Inflammatory macrophage treated with lipopolysaccharide for 1 hour (primary cell): ENCODE measurements at regions not wholly inside any gene's neighbourhood (a gene's known extent, or its start where the extent isn't known, plus 50 kb on each side); places are given as distances from the start of the nearest gene placed in this dataset.
"Not testable (repeated sequence)": the region's sequence is repeated elsewhere in the genome, so short reads cannot be mapped to it uniquely, and the experiment has no call there.

Source experiments
- DNase-seq, 2 donors: peaks; one replicate each; pipeline ENCODE4 v3.0.0-alpha.2; 2020 to 2022

GRCh38 chr3:168975576-168975975, 687.9 kb downstream of the MECOM start:
- DNase-seq, result no peak

GRCh38 chr3:168974617-168975403, 688.7 kb downstream of the MECOM start:
- no peak for DNase-seq

DNA sequence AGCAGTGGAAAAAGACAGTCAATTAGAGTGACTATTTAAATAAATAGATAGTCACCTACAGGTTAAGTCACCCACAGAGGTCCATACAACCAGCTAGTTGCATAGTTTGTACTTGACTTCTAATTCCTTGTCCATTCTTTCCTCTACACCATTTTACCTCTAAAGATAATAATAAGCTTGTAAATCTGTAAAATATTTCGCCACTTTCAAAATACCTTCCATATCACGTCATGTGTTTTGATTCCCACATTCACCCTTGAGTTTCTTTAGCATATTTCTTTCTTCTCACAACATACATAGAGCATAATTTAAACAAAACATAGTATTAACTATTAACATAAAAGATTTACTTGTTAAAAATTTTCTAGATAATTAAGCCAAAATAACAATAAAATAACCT, 689.6 kb downstream of the MECOM start:
- no peak for DNase-seq

DNA sequence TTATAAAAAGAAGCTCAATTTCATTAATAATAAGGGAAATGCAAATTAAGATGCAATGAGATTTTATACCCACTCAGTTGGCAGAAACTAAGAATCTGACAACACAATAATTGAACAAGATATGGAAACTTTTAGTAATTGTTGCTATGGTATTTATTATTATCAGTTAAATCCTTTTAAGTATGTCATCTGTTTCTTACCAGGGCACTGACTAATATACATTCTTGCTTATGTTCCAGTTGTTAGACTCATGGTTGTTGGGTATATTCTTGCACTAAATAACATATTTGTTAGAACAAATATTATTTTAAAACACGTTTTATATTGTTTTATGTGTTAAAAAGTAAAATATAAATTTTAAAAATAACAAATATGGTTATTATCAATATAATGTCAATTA, 690.3 kb downstream of the MECOM start:
- DNase-seq, result no peak

GRCh38 chr3:168968609-168969008, 694.9 kb downstream of the MECOM start:
- no peak for DNase-seq

DNA sequence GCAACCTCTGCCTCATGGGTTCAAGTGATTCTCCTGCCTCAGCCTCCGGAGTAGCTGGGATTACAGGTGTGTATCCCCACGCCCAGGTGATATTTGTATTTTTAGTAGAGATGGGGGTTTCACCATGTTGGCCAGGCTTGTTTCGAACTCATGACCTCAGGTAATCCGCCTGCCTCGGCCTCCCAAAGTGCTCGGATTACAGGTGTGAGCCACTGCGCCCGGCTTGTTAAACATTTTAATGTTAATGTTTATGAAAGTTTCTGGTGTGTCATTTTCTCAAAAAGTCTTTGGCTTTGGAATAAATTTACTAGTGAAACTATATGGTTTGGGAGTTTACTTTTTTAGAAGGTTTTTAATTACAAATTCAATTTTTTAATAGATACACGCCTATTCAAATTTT, 698.8 kb downstream of the MECOM start:
- no peak for DNase-seq

- DNase-seq, result no peak
These were observed 702.2 kb downstream of the MECOM start for GRCh38 chr3:168961271-168961670.

DNA sequence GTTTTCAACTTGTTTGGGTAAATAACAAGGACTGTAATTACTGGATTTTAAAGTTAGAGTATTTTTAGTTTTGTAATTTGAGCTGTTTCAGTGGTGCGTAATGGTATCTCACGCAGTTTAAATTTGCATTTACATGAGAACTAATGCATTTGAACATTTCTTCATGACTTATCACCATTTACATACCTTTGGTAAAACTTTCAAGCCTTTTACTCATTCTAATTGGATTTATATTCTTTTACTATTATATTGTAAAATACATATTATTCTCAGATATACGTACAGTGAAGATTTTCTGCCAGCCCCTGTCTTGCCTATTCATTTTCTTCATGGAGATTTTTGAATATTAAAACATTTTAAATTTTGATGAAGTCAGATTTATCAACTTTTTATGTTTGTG, 703.8 kb downstream of the MECOM start:
- DNase-seq, result no peak

DNA sequence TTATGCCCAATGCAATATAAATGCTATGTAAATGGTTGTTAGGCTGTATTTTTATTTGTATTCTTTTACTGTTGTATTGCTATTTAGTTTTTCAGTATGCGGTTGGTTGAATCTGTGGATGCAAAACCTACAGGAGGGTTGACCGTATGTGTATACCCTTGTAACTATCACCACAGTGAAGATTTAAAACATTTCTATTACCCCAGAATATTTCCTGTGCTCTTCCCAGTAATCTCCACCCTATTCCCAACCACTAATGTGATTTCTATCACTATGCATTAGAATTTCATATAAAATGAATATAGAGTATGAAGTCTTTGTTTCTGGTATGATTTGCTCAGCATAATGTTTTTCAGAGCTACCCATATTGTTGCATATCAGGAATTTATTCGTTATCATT, 705.0 kb downstream of the MECOM start:
- DNase-seq, result no peak

- no peak for DNase-seq
These were observed 707.4 kb downstream of the MECOM start for GRCh38 chr3:168956076-168956475.

DNA sequence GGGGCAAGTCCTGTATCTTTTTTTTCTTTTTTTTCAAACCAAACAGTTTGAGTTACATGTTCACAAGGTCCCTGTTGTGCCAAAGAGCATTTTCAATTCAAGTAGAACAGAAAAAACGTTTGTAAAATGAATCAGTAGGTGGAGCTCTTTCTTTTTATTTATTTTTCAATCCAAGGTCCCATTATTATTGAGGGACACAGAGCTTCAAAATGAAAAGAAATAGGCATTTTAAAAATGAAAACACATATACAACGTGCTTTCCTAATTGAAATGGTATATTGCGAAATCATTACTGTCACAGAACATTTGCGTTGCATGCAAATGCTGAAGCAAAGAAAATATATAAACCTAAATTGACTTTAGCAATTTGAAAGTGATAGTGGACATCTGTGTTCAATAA, 711.0 kb downstream of the MECOM start:
- DNase-seq, result no peak

DNA sequence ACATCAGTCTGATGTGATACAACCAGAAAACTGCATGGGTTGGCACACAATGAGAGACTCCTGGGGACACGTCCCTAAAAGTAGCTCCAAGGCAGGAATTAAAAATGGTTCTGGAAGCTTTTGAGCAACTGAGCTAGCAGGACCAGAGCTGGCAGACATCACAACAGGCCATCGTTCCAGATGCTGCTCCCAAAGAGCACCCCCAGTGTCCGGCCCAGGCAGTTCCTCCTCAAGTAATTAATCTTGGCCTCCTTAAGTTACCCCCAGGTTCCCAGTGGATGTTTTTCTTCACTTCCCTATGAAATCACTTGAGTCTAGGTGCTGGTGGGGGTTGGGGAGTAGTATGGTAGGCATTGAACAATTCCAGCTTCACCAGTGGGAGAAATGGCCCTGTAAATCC, 711.6 kb downstream of the MECOM start:
- no peak for DNase-seq

DNA sequence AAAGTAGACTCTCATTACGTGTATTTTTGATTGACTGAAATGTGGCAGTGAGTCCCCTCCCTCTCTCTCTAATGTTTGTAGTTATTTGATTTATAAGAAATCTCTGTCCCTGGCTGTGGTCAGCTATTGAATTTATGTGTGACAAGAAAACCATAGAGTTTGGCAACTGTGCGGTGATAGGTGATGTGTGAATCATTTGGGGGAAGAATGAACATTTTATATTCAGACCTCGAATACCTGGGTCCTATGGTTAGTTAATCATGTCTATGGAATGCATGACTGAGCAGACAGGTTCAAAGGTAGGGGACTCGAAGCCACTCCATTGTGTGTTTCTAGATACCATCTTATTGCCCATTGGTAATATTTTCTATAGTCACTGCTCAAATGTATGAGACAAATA, 712.1 kb downstream of the MECOM start:
- no peak for DNase-seq

DNA sequence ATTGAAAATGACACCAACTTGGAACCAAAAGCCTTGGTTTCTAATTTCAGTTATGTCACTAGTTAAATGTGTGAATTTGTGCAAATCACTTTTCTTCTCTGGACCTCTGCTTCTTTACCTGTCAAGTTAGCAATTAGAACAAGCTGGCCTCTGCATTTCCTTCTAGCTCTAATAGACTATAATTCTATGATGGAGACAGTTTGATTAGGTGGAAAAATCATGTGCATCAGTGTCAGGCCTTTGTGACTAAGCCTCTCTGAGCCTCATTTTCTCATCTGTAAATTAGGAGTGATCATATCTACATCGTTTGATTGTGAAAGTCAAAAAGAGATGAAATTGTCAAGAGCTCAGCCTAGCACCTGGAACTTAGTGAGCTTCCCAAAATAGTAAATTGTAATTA, 712.9 kb downstream of the MECOM start:
- DNase-seq, result no peak

DNA sequence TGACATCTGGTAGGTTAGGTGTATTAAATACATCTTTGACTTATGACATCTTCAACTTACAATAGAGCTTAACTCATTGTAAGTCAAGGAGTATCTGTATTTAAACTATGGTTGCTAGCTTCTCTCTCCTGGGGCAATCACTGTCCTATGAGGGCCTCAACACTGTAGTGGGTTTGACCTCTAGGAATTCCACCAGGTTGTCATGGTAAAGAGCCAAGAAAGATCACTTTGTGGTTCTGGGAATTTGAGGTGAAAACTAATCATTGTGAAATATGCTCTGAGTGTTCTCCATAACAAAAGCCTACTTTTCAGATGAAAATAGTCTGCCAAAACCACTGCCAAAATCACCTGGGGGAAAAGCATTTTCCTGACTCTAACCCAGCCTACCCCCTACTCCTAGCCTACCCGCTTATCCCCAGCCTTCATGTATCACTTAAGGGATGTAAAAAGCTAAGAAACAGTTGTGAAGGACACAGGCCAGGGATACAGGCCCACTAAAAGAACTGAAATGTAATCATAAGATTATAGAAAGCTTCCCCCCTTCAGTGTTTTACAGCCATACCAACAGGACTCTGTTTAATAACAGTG, 723.8 kb downstream of the MECOM start:
- no peak for DNase-seq

DNA sequence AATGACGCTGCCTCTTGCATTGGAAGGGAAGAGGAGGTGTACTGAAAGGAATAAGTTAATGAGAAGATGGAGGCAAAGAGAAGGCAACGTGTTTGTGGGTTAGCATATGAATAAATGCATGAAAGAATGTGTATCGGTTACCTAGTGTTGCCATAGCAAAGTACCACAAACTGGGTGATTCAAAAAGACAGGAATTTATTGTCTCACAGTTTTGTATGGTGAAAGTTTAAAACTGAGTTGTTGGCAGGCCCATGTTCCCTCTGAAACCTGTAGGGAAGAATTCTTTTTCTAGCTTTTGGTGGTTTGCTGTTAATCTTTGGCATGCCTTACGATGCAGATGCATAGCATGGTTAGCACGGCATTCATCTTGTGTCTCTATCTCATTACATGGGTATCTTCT, 729.9 kb downstream of the MECOM start:
- DNase-seq, result no peak

- not testable (repeated sequence) for DNase-seq
These were observed 733.5 kb downstream of the MECOM start for GRCh38 chr3:168929997-168930396.

DNA sequence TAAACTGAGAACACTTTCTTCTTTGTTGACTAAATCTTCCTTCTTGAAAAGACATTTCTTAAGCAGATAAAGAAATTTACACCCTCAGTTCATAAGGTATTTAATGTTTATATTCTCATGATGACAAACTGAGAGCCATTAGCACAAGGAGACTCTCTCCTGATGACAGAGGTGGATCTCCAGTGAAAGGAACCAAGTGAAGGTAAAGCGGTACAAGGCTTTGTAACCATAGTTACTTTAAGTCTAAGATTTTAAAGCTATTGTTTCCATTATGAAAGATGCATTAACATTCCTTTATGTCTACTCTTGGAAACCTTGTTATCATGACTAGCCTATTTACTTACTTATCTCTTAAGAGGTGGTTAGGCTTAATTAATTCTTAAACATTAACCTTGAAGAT, 737.1 kb downstream of the MECOM start:
- DNase-seq, result no peak

GRCh38 chr3:168925568-168925967, 737.9 kb downstream of the MECOM start:
- no peak for DNase-seq

- no peak for DNase-seq
These were observed 748.9 kb downstream of the MECOM start for GRCh38 chr3:168914662-168915061.

DNA sequence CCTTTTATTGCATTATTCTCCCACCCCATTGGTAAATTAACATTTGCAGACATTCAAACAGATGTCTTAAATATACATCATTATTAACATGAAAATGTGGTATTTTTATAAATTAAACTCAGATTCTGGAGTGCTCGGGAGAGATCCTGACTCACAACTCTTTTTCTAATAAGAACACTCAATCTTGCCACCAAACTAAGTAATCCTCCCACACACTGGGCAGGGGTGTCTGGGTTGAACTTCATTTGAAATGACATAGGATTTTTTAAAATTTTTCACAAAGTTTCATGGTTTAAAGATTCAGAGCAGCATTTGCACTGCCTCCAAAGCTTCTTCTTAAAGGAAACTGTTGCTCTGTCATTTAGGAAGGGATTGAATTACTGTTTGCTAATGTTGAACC, 754.3 kb downstream of the MECOM start:
- no peak for DNase-seq

DNA sequence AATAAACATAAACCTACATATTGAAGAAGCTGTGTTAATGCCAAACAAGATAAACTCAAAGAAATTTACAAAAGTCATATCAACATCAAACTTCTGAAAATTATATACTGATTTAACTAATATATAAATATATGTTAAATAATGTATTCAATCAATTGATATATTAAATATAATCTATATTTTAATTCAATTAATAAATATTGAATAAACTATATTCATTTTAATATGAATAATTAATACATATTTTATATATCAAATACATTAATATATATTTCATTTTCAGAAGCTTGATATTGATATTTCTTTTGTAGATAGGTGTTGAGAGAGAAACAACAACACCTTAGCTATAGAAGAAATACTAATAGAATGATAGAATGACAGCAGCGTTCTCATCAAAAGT, 768.1 kb downstream of the MECOM start:
- DNase-seq, result no peak

GRCh38 chr3:168894214-168894613, 769.3 kb downstream of the MECOM start:
- no peak for DNase-seq

- no peak for DNase-seq
These were observed 773.8 kb downstream of the MECOM start for GRCh38 chr3:168889666-168890065.

DNA sequence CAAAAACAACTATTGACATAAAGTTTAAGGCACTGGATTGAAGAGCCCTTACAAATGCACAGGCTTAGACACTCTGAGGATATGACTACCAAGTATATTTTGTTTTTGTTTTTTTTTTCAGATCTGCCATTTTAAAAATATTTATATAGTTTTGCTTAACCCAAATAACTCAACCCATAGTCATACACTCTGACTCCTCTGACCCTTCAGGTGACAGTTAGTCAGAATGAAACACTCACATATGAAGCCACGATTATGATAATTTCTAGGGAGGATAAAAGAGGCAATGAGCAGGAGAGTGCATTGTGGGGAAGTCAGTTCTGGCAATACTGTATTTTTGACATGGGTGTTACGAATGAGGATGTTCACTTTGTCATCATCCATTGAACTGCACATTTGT, 774.7 kb downstream of the MECOM start:
- no peak for DNase-seq
